ENCODE measurements at regions not wholly inside any gene's neighbourhood (a gene's known extent, or its start where the extent isn't known, plus 50 kb on each side); places are given as distances from the start of the nearest gene placed in this dataset.

DNA sequence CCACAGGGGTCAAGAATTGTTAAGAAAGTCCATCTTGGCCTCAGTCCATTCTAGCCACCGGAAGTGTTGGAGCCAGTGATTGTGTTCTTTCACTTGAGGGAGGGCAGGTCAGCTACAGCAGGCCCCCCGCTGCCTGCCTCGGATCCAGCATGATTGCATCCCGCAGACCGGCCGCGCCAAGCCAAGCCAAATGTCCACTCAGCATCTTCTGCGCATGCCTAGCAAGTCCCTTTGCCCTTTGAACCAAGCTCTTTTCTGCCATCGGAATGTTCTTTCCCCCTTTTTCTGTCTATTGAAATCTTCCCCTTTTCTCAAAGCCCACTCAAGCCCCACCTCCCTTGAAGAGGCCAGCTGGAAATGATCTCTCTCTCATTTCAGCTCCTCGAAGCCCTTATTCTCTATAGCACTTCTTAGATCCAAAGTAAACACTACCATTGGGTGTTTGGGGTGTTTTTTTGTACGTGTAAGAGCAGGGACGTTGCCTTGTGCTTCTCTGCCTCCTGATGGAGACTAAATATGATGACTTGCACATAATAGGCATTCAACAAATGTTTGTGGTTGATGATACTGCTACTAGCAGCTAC lies 147.8 kb upstream of the BCOR start (continued):
- TF ChIP-seq, protein P1, sequence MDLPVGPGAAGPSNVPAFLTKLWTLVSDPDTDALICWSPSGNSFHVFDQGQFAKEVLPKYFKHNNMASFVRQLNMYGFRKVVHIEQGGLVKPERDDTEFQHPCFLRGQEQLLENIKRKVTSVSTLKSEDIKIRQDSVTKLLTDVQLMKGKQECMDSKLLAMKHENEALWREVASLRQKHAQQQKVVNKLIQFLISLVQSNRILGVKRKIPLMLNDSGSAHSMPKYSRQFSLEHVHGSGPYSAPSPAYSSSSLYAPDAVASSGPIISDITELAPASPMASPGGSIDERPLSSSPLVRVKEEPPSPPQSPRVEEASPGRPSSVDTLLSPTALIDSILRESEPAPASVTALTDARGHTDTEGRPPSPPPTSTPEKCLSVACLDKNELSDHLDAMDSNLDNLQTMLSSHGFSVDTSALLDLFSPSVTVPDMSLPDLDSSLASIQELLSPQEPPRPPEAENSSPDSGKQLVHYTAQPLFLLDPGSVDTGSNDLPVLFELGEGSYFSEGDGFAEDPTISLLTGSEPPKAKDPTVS (IDR thresholded peaks at IDR 0.05; ENCODE audit: low read depth, low read length) = no peak
- no peak for TF ChIP-seq BACH1 (IDR thresholded peaks at IDR 0.05; ENCODE audit: borderline replicate concordance)
- TF ChIP-seq ZNF207 (IDR thresholded peaks at IDR 0.05; ENCODE audit: borderline replicate concordance) = no peak
- no peak for TF ChIP-seq POLR2AphosphoS2 (IDR thresholded peaks at IDR 0.05; ENCODE audit: low read depth, low read length)
- TF ChIP-seq, protein P2, sequence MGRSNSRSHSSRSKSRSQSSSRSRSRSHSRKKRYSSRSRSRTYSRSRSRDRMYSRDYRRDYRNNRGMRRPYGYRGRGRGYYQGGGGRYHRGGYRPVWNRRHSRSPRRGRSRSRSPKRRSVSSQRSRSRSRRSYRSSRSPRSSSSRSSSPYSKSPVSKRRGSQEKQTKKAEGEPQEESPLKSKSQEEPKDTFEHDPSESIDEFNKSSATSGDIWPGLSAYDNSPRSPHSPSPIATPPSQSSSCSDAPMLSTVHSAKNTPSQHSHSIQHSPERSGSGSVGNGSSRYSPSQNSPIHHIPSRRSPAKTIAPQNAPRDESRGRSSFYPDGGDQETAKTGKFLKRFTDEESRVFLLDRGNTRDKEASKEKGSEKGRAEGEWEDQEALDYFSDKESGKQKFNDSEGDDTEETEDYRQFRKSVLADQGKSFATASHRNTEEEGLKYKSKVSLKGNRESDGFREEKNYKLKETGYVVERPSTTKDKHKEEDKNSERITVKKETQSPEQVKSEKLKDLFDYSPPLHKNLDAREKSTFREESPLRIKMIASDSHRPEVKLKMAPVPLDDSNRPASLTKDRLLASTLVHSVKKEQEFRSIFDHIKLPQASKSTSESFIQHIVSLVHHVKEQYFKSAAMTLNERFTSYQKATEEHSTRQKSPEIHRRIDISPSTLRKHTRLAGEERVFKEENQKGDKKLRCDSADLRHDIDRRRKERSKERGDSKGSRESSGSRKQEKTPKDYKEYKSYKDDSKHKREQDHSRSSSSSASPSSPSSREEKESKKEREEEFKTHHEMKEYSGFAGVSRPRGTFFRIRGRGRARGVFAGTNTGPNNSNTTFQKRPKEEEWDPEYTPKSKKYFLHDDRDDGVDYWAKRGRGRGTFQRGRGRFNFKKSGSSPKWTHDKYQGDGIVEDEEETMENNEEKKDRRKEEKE (IDR thresholded peaks at IDR 0.05) = no peak
- TF ChIP-seq TARDBP (IDR thresholded peaks at IDR 0.05; ENCODE audit: borderline replicate concordance) = no peak
- TF ChIP-seq CBX5 (IDR thresholded peaks at IDR 0.05; ENCODE audit: low read depth) = no peak
- no peak for TF ChIP-seq ZBED1 (IDR thresholded peaks at IDR 0.05; ENCODE audit: borderline replicate concordance)

DNA sequence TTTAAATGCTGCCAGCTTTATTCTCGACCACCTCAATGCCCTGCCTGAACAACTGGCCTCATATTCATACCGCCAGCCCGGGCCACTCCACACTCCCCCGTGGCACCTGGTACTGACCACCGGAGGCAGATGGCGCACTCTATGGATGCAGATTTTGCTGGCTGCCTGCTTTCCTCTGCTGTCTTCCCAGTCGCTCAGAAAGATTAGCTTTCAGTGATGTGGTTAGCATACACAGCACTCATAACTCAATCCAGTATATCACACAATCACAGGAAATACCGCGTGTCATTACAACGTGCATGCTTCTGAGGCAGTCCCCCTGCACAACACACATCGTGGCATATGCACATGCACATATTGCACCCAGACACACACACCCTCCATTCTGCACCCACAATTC lies 147.2 kb upstream of the BCOR start:
- ChIA-PET CTCF (no interaction called here), RAD21 (ENCODE audit: unreplicated experiment) (no interaction called here), SMC1A (ENCODE audit: uncharacterized antibody, unreplicated experiment) (no interaction called here), POLR2A (no interaction called here)
- Histone ChIP-seq H3K27me3 (replicated peaks in 1 of 2; ENCODE audit: control insufficient read depth in 2 of 2, insufficient read depth in 2 of 2, low read length in 1 of 2) (no peaks in the 10 kb centered on the region), H3K9me3 (replicated peaks; ENCODE audit: control insufficient read depth, insufficient read depth, low read length) (no peaks in the 10 kb centered on the region), H2AFZ (ENCODE audit: control insufficient read depth, low read depth, low read length) (no peak overlapping the region), H3K4me1 (ENCODE audit: control insufficient read depth, insufficient read depth, low read length) (no peaks in the 10 kb centered on the region), H3K27ac (ENCODE audit: control insufficient read depth, insufficient read depth) (no peak overlapping the region), H3K9ac (ENCODE audit: control insufficient read depth, insufficient read depth, low read length) (no peak overlapping the region), H3K4me3 (no peak overlapping the region), H3K4me2 (ENCODE audit: control insufficient read depth, insufficient read depth) (no peak overlapping the region), H3K36me3 (ENCODE audit: control insufficient read depth in 2 of 2, insufficient read depth in 2 of 2, low read length in 1 of 2) (no peaks in the 10 kb centered on the region), H3K79me2 (ENCODE audit: control insufficient read depth, insufficient read depth, low read length) (no peaks in the 10 kb centered on the region), H4K20me1 (ENCODE audit: control insufficient read depth, insufficient read depth) (no peaks in the 10 kb centered on the region)
- WGBS (ENCODE audit: insufficient coverage, insufficient replicate concordance, low lambda C conversion rate, missing lambda C conversion rate) = 44% methylated on average over 11 of the region's 11 CpGs
- no peak for DNase-seq (ENCODE audit: low read depth, low spot score)
- BruUV-seq (replicated peaks) = no TSS peak
- no peak for ATAC-seq
- TF ChIP-seq LARP7 (IDR thresholded peaks at IDR 0.05) (no peak), BMI1 (IDR thresholded peaks at IDR 0.05; ENCODE audit: borderline replicate concordance) (no peak), BCL11A (IDR thresholded peaks at IDR 0.05; ENCODE audit: low read depth, low read length) (no peak)
- TF ChIP-seq, protein P3, sequence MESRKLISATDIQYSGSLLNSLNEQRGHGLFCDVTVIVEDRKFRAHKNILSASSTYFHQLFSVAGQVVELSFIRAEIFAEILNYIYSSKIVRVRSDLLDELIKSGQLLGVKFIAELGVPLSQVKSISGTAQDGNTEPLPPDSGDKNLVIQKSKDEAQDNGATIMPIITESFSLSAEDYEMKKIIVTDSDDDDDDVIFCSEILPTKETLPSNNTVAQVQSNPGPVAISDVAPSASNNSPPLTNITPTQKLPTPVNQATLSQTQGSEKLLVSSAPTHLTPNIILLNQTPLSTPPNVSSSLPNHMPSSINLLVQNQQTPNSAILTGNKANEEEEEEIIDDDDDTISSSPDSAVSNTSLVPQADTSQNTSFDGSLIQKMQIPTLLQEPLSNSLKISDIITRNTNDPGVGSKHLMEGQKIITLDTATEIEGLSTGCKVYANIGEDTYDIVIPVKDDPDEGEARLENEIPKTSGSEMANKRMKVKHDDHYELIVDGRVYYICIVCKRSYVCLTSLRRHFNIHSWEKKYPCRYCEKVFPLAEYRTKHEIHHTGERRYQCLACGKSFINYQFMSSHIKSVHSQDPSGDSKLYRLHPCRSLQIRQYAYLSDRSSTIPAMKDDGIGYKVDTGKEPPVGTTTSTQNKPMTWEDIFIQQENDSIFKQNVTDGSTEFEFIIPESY (IDR thresholded peaks at IDR 0.05) = no peak
- TF ChIP-seq, protein P4, sequence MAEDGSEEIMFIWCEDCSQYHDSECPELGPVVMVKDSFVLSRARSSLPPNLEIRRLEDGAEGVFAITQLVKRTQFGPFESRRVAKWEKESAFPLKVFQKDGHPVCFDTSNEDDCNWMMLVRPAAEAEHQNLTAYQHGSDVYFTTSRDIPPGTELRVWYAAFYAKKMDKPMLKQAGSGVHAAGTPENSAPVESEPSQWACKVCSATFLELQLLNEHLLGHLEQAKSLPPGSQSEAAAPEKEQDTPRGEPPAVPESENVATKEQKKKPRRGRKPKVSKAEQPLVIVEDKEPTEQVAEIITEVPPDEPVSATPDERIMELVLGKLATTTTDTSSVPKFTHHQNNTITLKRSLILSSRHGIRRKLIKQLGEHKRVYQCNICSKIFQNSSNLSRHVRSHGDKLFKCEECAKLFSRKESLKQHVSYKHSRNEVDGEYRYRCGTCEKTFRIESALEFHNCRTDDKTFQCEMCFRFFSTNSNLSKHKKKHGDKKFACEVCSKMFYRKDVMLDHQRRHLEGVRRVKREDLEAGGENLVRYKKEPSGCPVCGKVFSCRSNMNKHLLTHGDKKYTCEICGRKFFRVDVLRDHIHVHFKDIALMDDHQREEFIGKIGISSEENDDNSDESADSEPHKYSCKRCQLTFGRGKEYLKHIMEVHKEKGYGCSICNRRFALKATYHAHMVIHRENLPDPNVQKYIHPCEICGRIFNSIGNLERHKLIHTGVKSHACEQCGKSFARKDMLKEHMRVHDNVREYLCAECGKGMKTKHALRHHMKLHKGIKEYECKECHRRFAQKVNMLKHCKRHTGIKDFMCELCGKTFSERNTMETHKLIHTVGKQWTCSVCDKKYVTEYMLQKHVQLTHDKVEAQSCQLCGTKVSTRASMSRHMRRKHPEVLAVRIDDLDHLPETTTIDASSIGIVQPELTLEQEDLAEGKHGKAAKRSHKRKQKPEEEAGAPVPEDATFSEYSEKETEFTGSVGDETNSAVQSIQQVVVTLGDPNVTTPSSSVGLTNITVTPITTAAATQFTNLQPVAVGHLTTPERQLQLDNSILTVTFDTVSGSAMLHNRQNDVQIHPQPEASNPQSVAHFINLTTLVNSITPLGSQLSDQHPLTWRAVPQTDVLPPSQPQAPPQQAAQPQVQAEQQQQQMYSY (CRISPR knock-in tag; IDR thresholded peaks at IDR 0.05) = no peak
- intact Hi-C loops (cut with micrococcal nuclease; ENCODE audit: unreplicated experiment) (no loop called here), in situ Hi-C loops (cut with MboI) (no loop called here)
- FAIRE-seq = no peak
